GM10248 (cell line): ENCODE measurements at regions not wholly inside any gene's neighbourhood (a gene's known extent, or its start where the extent isn't known, plus 50 kb on each side); places are given as distances from the start of the nearest gene placed in this dataset.

ENCODE experiments used
- CTCF ChIA-PET: fragments of 300-600 bp; sonication (Branson Sonifier 250); formaldehyde crosslinking; extraction: SDS; loops from one replicate; lab custom pipeline; 2021; ENCODE audit warnings: antibody characterized with exemption; lab: Yijun Ruan, JAX
- POLR2A ChIA-PET: fragments of 350-650 bp; sonication (Branson Sonifier 250); formaldehyde crosslinking; extraction: SDS; loops from one replicate; lab custom pipeline; 2020; ENCODE audit warnings: antibody characterized with exemption; lab: Yijun Ruan, JAX
- DNase-seq: peaks from one replicate; pipeline ENCODE4 v3.0.0; 2012; ENCODE audit errors: extremely low spot score
- CTCF ChIP-seq: IDR thresholded peaks from 2 replicates; pipeline ENCODE4 v1.5.1; 2012; ENCODE audit warnings: mild to moderate bottlenecking, low read depth; ENCODE audit errors: extremely low read depth, missing control alignments, control extremely low read depth

GRCh38 chr7:153324094-153324493 lies 564.5 kb downstream of the ACTR3B start:
- DNase-seq: no peak
- CTCF ChIA-PET: no interaction called here
- TF ChIP-seq CTCF: no peak
- POLR2A ChIA-PET: no interaction called here

DNA sequence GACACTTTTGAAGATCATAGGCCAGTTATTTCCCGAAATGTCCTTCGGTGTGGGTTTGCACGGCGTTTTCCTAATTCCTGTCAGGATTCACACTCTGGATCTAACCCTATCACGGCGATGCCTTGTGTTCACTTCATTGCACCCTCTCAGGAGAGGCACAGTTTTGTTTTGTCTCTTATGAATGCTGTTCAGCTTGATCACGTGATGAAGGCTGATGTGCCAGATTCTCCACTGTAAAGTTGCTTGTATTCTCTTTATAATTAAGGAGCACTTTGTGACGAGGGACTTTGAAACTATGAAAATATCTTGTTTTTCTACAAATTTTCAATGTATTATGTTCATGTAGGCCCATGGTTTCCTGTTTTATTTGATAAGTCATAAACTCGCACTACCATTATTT lies 568.1 kb downstream of the ACTR3B start:
- no peak for DNase-seq
- POLR2A ChIA-PET: no interaction called here
- CTCF ChIA-PET: no interaction called here

GRCh38 chr7:153331427-153331826 lies 571.9 kb downstream of the ACTR3B start:
- ChIA-PET CTCF (no interaction called here), POLR2A (no interaction called here)
- no peak for DNase-seq
- no peak for TF ChIP-seq CTCF

More for the DNA sequence above, 568.1 kb downstream of the ACTR3B start:
- TF ChIP-seq CTCF: no peak

DNA sequence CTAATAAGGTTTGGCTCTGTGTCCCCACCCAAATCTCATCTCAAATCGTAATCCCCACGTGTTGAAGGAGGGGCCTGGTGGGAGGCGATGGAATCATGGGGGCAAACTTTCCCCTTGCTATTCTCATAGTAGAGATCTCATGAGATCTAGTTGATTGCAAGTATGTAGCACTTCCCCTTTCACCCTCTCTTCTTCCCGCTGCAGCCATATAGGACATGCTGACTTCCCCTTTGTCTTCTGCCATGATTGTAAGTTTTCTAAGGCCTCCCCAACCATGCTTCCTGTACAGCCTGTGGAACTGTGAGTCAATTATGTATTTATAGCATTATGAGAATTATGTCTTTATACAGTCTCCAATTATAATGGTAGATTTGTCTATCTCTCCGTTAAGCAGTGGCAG lies 594.5 kb downstream of the ACTR3B start:
- no peak for DNase-seq
- CTCF ChIA-PET: no interaction called here
- POLR2A ChIA-PET: no interaction called here
- no peak for TF ChIP-seq CTCF

DNA sequence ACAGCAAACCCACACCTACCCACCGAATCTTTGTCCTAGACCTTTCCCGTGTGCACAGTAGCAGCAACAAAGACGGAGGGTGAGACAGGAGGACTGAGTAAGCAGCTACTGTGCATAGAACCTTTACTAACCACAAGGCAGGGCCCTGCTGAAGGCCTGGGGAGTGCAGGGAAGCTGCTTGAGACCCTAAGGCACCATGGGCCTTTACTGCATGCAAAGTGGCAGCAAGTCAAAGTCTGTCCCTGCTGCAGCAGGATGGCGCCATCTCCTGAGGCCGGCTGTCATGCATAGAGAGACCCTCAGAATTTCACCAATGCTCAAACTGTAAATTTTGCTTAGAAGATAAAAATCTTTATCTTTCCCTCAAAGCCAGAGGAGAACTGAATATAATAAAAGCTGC lies 610.5 kb downstream of the ACTR3B start:
- ChIA-PET POLR2A (no interaction called here), CTCF (no interaction called here)
- no peak for DNase-seq
- no peak for TF ChIP-seq CTCF

DNA sequence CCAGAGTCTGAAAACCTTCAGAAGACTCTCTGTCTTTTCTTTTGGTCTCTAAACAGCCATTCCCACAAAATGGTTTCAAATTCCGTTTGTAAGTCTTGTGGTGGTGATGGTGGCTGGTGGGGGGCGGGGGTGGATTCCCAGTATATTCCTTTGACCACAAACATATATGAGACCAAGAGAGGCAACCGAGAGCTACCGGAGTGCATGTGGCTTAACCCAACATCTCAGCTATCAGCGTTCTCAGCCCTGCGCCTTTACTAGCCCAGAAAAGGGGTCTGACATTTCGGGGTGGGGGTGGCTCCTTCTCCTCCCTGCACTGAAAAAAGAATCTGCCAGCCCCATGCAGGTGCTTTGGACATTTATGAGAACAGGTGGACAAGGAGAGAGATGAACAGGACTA lies 621.1 kb downstream of the ACTR3B start:
- POLR2A ChIA-PET: no interaction called here
- CTCF ChIA-PET: interaction anchor here (0.7 to 2.0 kb wide), 3 partner anchors 17 to 1366 kb away, joined by 3 to 4 read pairs (median 4); no protein-coding TSS in a partner anchor
- no peak for TF ChIP-seq CTCF
- no peak for DNase-seq
